Calu3 (cell line): ENCODE measurements at regions not wholly inside any gene's neighbourhood (a gene's known extent, or its start where the extent isn't known, plus 50 kb on each side); places are given as distances from the start of the nearest gene placed in this dataset.

ENCODE experiments used
- BruUV-seq: library from RNA; stranded (reverse); fragments of 400-500 nt; replicated peaks from 2 replicates; lab custom pipeline; 2021; lab: Mats Ljungman, UMichigan
- CTCF ChIA-PET: fragments of 300-600 bp; sonication (Branson Sonifier 250); formaldehyde crosslinking; loops from one replicate; lab custom pipeline; 2022; ENCODE audit warnings: antibody characterized with exemption; lab: Charles Lee
- DNase-seq: peaks from one replicate; pipeline ENCODE4 v3.0.0; 2022
- H3K27ac Mint-ChIP-seq: one replicate; pipeline ENCODE4 v1.8.0; 2022; ENCODE audit warnings: mixed read lengths; ENCODE audit not compliant: unreplicated experiment
- H3K27me3 Mint-ChIP-seq: one replicate; pipeline ENCODE4 v1.8.0; 2022; ENCODE audit warnings: mixed read lengths; ENCODE audit not compliant: unreplicated experiment
- H3K36me3 Mint-ChIP-seq: one replicate; pipeline ENCODE4 v1.8.0; 2022; ENCODE audit warnings: mild to moderate bottlenecking, moderate library complexity, mixed read lengths; ENCODE audit not compliant: insufficient read depth, unreplicated experiment
- H3K4me1 Mint-ChIP-seq: one replicate; pipeline ENCODE4 v1.8.0; 2022; ENCODE audit warnings: mild to moderate bottlenecking, low read depth, mixed read lengths; ENCODE audit not compliant: unreplicated experiment
- H3K4me3 Mint-ChIP-seq: one replicate; pipeline ENCODE4 v1.8.0; 2022; ENCODE audit warnings: mild to moderate bottlenecking, low read depth, moderate library complexity, mixed read lengths; ENCODE audit not compliant: unreplicated experiment
- H3K9me3 Mint-ChIP-seq: one replicate; pipeline ENCODE4 v1.8.0; 2022; ENCODE audit warnings: low read depth, mixed read lengths; ENCODE audit not compliant: unreplicated experiment
- CTCF ChIP-seq: fragments of 200-600 bp; IDR thresholded peaks from one replicate; pipeline ENCODE4 v1.8.0; 2022; ENCODE audit warnings: antibody characterized with exemption; ENCODE audit not compliant: unreplicated experiment
- intact Hi-C: fragments of 100-400 bp; cut with micrococcal nuclease; formaldehyde crosslinking; loops from one replicate; pipeline ENCODE4 v1.10.0; 2022; ENCODE audit not compliant: unreplicated experiment

GRCh38 chr4:160848489-160848888, 1315.3 kb downstream of the FSTL5 start:
- no peak for DNase-seq
- peaks cover 9% of the 10 kb centered on the region for H3K4me1 Mint-ChIP-seq
- no peaks in the 10 kb centered on the region for H3K36me3 Mint-ChIP-seq
- H3K27ac Mint-ChIP-seq, result no peak overlapping the region
- intact Hi-C loops, result no loop called here
- no peak overlapping the region for H3K4me3 Mint-ChIP-seq
- H3K27me3 Mint-ChIP-seq, result no peaks in the 10 kb centered on the region
- no peaks in the 10 kb centered on the region for H3K9me3 Mint-ChIP-seq
- CTCF ChIA-PET, result no interaction called here
- BruUV-seq, result no TSS peak
- no peak for TF ChIP-seq CTCF

GRCh38 chr4:160848901-160849760, 1314.7 kb downstream of the FSTL5 start:
- intact Hi-C loops, result no loop called here
- DNase-seq, result no peak
- Mint-ChIP-seq H3K36me3 (no peaks in the 10 kb centered on the region), H3K27me3 (no peaks in the 10 kb centered on the region), H3K27ac (no peak overlapping the region), H3K4me1 (peaks cover 9% of the 10 kb centered on the region), H3K9me3 (no peaks in the 10 kb centered on the region), H3K4me3 (no peak overlapping the region)
- BruUV-seq, result no TSS peak
- CTCF ChIA-PET, result no interaction called here
- TF ChIP-seq CTCF, result no peak

DNA sequence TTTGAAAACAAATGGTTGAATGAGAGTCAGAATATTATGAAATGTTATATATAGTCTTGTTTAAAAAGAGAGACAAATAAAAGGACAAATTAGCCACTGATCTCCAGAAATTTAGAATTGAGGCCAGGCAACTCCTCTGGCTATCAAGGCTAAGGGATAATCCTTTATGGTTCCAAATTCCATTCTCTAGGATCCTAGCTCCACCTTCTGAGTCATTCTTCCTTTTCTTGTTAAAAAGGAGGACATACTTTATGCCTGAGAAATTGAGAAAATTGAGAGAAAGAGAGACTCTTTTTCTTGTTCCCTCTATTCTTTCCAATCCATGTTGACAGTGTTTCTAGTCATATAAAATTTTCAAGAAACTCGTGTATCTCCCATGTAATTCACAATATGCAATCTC, 1299.5 kb downstream of the FSTL5 start:
- H3K27ac Mint-ChIP-seq, result no peak overlapping the region
- CTCF ChIA-PET, result no interaction called here

DNA sequence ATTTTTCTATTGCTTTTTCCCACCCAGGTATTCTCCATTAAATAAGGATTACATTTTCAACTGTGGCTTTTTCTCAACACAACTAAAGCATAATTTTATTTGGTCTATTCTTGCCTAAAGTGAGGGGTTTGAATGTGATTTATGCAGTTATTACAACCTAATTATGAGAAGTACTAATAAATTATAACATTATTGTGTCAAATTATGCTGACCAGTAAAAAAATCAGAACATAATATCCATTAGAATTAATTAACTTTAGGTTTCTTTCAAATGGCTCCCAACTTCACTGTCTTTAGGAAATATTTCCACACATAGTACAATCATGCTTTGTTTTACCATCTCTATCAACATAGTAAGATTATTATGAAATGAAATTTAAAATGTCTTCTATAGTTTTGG, 1293.9 kb downstream of the FSTL5 start:
- Mint-ChIP-seq H3K27me3 (no peaks in the 10 kb centered on the region), H3K9me3 (no peaks in the 10 kb centered on the region), H3K27ac (no peak overlapping the region), H3K4me1 (peaks cover 9% of the 10 kb centered on the region), H3K4me3 (no peak overlapping the region), H3K36me3 (no peaks in the 10 kb centered on the region)
- no TSS peak for BruUV-seq
- DNase-seq, result no peak
- intact Hi-C loops, result no loop called here
- CTCF ChIA-PET, result no interaction called here
- no peak for TF ChIP-seq CTCF

More for the DNA sequence above, 1299.5 kb downstream of the FSTL5 start:
- TF ChIP-seq CTCF, result no peak
- H3K36me3 Mint-ChIP-seq, result no peaks in the 10 kb centered on the region
- no peaks in the 10 kb centered on the region for H3K4me1 Mint-ChIP-seq
- H3K9me3 Mint-ChIP-seq, result no peaks in the 10 kb centered on the region
- DNase-seq, result no peak
- no TSS peak for BruUV-seq
- intact Hi-C loops, result no loop called here
- H3K27me3 Mint-ChIP-seq, result no peaks in the 10 kb centered on the region
- no peak overlapping the region for H3K4me3 Mint-ChIP-seq
